Breast epithelium (tissue), 4 donors: ENCODE measurements at regions not wholly inside any gene's neighbourhood (a gene's known extent, or its start where the extent isn't known, plus 50 kb on each side); places are given as distances from the start of the nearest gene placed in this dataset.

ENCODE experiments used
- DNase-seq, 2 donors: peaks; one replicate each; pipeline ENCODE4 v3.0.0-alpha.2; 2019; ENCODE audit warnings: low spot score in 2 of 2
- H3K27ac ChIP-seq, 2 donors: fragments of 200-600 bp; sonication (generic) in 1 of 2; one replicate each; pipeline ENCODE4 v1.5.1; 2016 to 2019; ENCODE audit warnings: mild to moderate bottlenecking in 1 of 2
- H3K27me3 ChIP-seq, 2 donors: fragments of 200-600 bp; sonication (generic) in 1 of 2; one replicate each; pipeline versions ENCODE4 v1.5.1 to v1.6.0; 2017 to 2019; ENCODE audit warnings: control low read depth in 1 of 2, mild to moderate bottlenecking in 1 of 2
- H3K36me3 ChIP-seq: fragments of 200-600 bp; one replicate; pipeline ENCODE4 v1.5.1; 2019
- H3K4me1 ChIP-seq, 2 donors: fragments of 200-600 bp; sonication (generic); one replicate each; pipeline ENCODE4 v1.5.1; 2016 to 2019; ENCODE audit warnings: control low read depth in 1 of 2
- H3K4me3 ChIP-seq, 3 donors: fragments of 200-600 bp; sonication (generic); 1 replicate in 2 of 3; 2 replicates in 1 of 3; pipeline ENCODE4 v1.5.1; 2016 to 2019; ENCODE audit warnings: mild to moderate bottlenecking in 3 of 3, moderate library complexity in 2 of 3
- H3K9me3 ChIP-seq, 2 donors: fragments of 200-600 bp; sonication (generic) in 1 of 2; one replicate each; pipeline ENCODE4 v1.5.1; 2016 to 2019; ENCODE audit warnings: control low read depth in 1 of 2
- CTCF ChIP-seq, 3 donors: fragments of 450-650 bp; IDR thresholded peaks; one replicate each; pipeline ENCODE4 v1.5.1; 2016 to 2017; ENCODE audit warnings: antibody characterized with exemption in 3 of 3, mild to moderate bottlenecking in 3 of 3, moderate library complexity in 3 of 3
- POLR2A ChIP-seq: fragments of 450-650 bp; IDR thresholded peaks from one replicate; pipeline ENCODE4 v1.6.1; 2016; ENCODE audit warnings: antibody characterized with exemption, mild to moderate bottlenecking, moderate library complexity
- POLR2AphosphoS5 ChIP-seq, 3 donors: sonication (generic); formaldehyde crosslinking; IDR thresholded peaks; one replicate each; pipeline ENCODE4 v1.6.1; 2017; ENCODE audit warnings: antibody characterized with exemption in 3 of 3
- intact Hi-C: fragments of 100-400 bp; cut with DNase I; formaldehyde crosslinking; loops from one replicate; pipeline ENCODE4 v1.15.1; 2023; ENCODE audit warnings: low total_unique reads

GRCh38 chr4:83873996-83874395, 338.1 kb downstream of the GPAT3 start:
- Histone ChIP-seq H3K27ac (no peak overlapping the region), H3K4me1 (no peaks in the 10 kb centered on the region), H3K4me3 (no peak overlapping the region), H3K27me3 (no peaks in the 10 kb centered on the region), H3K36me3 (no peaks in the 10 kb centered on the region), H3K9me3 (no peaks in the 10 kb centered on the region)
- intact Hi-C loops, result no loop called here
- TF ChIP-seq POLR2A (no peak), POLR2AphosphoS5 (IDR thresholded peaks at IDR 0.05) (no peak), CTCF (IDR thresholded peaks at IDR 0.05) (no peak)
- no peak for DNase-seq

GRCh38 chr4:83870328-83870950, 334.5 kb downstream of the GPAT3 start:
- intact Hi-C loops, result no loop called here
- H3K4me3 ChIP-seq, result no peak overlapping the region
- peak overlapping the region; percentile 74 to 78 for H3K27ac ChIP-seq
- TF ChIP-seq POLR2AphosphoS5 (IDR thresholded peaks at IDR 0.05), result no peak
- no peak for TF ChIP-seq CTCF (IDR thresholded peaks at IDR 0.05)
- no peak for TF ChIP-seq POLR2A
- no peaks in the 10 kb centered on the region for H3K27me3 ChIP-seq
- no peak for DNase-seq
- no peaks in the 10 kb centered on the region for H3K4me1 ChIP-seq
- H3K36me3 ChIP-seq, result no peaks in the 10 kb centered on the region
- no peaks in the 10 kb centered on the region for H3K9me3 ChIP-seq

- intact Hi-C loops, result no loop called here
- Histone ChIP-seq H3K27me3 (no peaks in the 10 kb centered on the region), H3K4me3 (no peak overlapping the region), H3K9me3 (no peaks in the 10 kb centered on the region), H3K36me3 (no peaks in the 10 kb centered on the region), H3K27ac (no peak overlapping the region), H3K4me1 (no peaks in the 10 kb centered on the region)
- DNase-seq, result no peak
- TF ChIP-seq POLR2A (no peak), CTCF (IDR thresholded peaks at IDR 0.05) (no peak), POLR2AphosphoS5 (IDR thresholded peaks at IDR 0.05) (no peak)
Observed at GRCh38 chr4:83866834-83867621, 331.1 kb downstream of the GPAT3 start.

- TF ChIP-seq POLR2AphosphoS5 (IDR thresholded peaks at IDR 0.05), result no peak
- no peak for TF ChIP-seq CTCF (IDR thresholded peaks at IDR 0.05)
- TF ChIP-seq POLR2A, result no peak
Observed at GRCh38 chr4:83865417-83866150, 329.7 kb downstream of the GPAT3 start.

More at GRCh38 chr4:83865417-83866150, 329.7 kb downstream of the GPAT3 start:
- intact Hi-C loops, result no loop called here
- Histone ChIP-seq H3K27ac (no peak overlapping the region), H3K4me3 (no peak overlapping the region), H3K27me3 (no peaks in the 10 kb centered on the region), H3K4me1 (no peaks in the 10 kb centered on the region), H3K9me3 (no peaks in the 10 kb centered on the region), H3K36me3 (no peaks in the 10 kb centered on the region)
- DNase-seq, result no peak
